Endodermal cell (in vitro differentiated cells): ENCODE measurements at regions not wholly inside any gene's neighbourhood (a gene's known extent, or its start where the extent isn't known, plus 50 kb on each side); places are given as distances from the start of the nearest gene placed in this dataset.

Source experiments
- DNase-seq: peaks from one replicate; pipeline ENCODE4 v3.0.0-alpha.2; 2017
- H3K27ac ChIP-seq: 2 replicates; pipeline ENCODE4 v1.5.1; 2013; ENCODE audit warnings: mild to moderate bottlenecking, low read depth, low read length, moderate library complexity
- H3K27me3 ChIP-seq: 2 replicates; pipeline ENCODE4 v1.6.1; 2013; ENCODE audit warnings: mild to moderate bottlenecking, low read length, moderate library complexity; ENCODE audit not compliant: insufficient read depth, control insufficient read depth, poor library complexity, severe bottlenecking
- H3K36me3 ChIP-seq: 2 replicates; pipeline ENCODE4 v1.7.0; 2013; ENCODE audit warnings: mild to moderate bottlenecking, low read length, moderate library complexity; ENCODE audit not compliant: control insufficient read depth, insufficient read depth
- H3K4me1 ChIP-seq: one replicate; pipeline ENCODE4 v1.7.0; 2013; ENCODE audit warnings: low read length; ENCODE audit not compliant: control insufficient read depth, insufficient read depth
- H3K4me3 ChIP-seq: 2 replicates; pipeline ENCODE4 v1.5.1; 2013; ENCODE audit warnings: mild to moderate bottlenecking, low read length, moderate library complexity
- H3K9ac ChIP-seq: 2 replicates; pipeline ENCODE4 v1.6.1; 2013; ENCODE audit warnings: mild to moderate bottlenecking, low read length, moderate library complexity; ENCODE audit not compliant: poor library complexity, severe bottlenecking; ENCODE audit errors: extremely low read depth
- H3K9me3 ChIP-seq: 2 replicates; pipeline ENCODE4 v1.6.1; 2013; ENCODE audit warnings: mild to moderate bottlenecking, low read length, moderate library complexity; ENCODE audit not compliant: control insufficient read depth
- H3K27ac Mint-ChIP-seq: 2 replicates; pipeline ENCODE4 v1.8.0; 2020; ENCODE audit warnings: mixed read lengths
- H3K27me3 Mint-ChIP-seq: 2 replicates; pipeline ENCODE4 v1.8.0; 2021; ENCODE audit warnings: mild to moderate bottlenecking, mixed read lengths; ENCODE audit not compliant: insufficient read depth
- H3K36me3 Mint-ChIP-seq: 2 replicates; pipeline ENCODE4 v1.8.0; 2020; ENCODE audit warnings: low read depth, mixed read lengths
- H3K4me1 Mint-ChIP-seq: 2 replicates; pipeline ENCODE4 v1.8.0; 2020; ENCODE audit warnings: mixed read lengths
- H3K4me3 Mint-ChIP-seq: 2 replicates; pipeline ENCODE4 v1.8.0; 2020; ENCODE audit warnings: mild to moderate bottlenecking, moderate library complexity, mixed read lengths
- H3K9me3 Mint-ChIP-seq: 2 replicates; pipeline ENCODE4 v1.8.0; 2020; ENCODE audit warnings: mild to moderate bottlenecking, mixed read lengths
- CTCF ChIP-seq: fragments of 200-600 bp; sonication (generic); conservative IDR thresholded peaks from 2 replicates; pipeline ENCODE4 v1.5.0; 2021; ENCODE audit warnings: antibody characterized with exemption, mild to moderate bottlenecking
- WGBS, 2 experiments: methylation state at CpG; one replicate each; pipeline versions ENCODE4 v1.1.5 to v1.1.7; 2013; ENCODE audit warnings: missing lambda C conversion rate in 2 of 2, mixed read lengths in 1 of 2; ENCODE audit not compliant: insufficient coverage in 1 of 2, insufficient read length in 1 of 2; 5-methylcytosine and 5-hydroxymethylcytosine counted together

GRCh38 chrX:42398967-42399631 is 378.9 kb downstream of the PPP1R2C start:
- no peak overlapping the region for H3K9ac ChIP-seq
- peaks cover 10% of the 10 kb centered on the region for H3K27me3 Mint-ChIP-seq
- DNase-seq = no peak
- peaks cover 11% of the 10 kb centered on the region for H3K4me1 Mint-ChIP-seq
- H3K36me3 ChIP-seq = no peaks in the 10 kb centered on the region
- 78 to 92% methylated on average over 3 to 8 of the region's 8 CpGs for WGBS, 2 experiments
- H3K4me1 ChIP-seq = peaks cover 4% of the 10 kb centered on the region
- no peak overlapping the region for H3K4me3 Mint-ChIP-seq
- H3K9me3 Mint-ChIP-seq = peaks cover 62% of the 10 kb centered on the region
- H3K9me3 ChIP-seq = peaks cover 23% of the 10 kb centered on the region
- H3K27me3 ChIP-seq = no peaks in the 10 kb centered on the region
- no peak overlapping the region for H3K27ac Mint-ChIP-seq
- H3K27ac ChIP-seq = no peak overlapping the region
- TF ChIP-seq CTCF = no peak
- H3K36me3 Mint-ChIP-seq = peaks cover 3% of the 10 kb centered on the region
- H3K4me3 ChIP-seq = no peak overlapping the region

- no peak overlapping the region for H3K4me3 Mint-ChIP-seq
- no peaks in the 10 kb centered on the region for H3K27me3 Mint-ChIP-seq
- peaks cover 13% of the 10 kb centered on the region for H3K9me3 ChIP-seq
- no peaks in the 10 kb centered on the region for H3K36me3 ChIP-seq
- no peak for TF ChIP-seq CTCF
- DNase-seq = no peak
- WGBS, 2 experiments = 95% methylated on average over 4 of the region's 4 CpGs; no CpG with 5 or more reads in 1 of the 2 experiments
- peaks cover 4% of the 10 kb centered on the region for H3K4me1 ChIP-seq
- no peak overlapping the region for H3K4me3 ChIP-seq
- H3K4me1 Mint-ChIP-seq = peaks cover 11% of the 10 kb centered on the region
- H3K27ac ChIP-seq = no peak overlapping the region
- H3K9ac ChIP-seq = no peak overlapping the region
- no peaks in the 10 kb centered on the region for H3K27me3 ChIP-seq
- H3K27ac Mint-ChIP-seq = no peak overlapping the region
- peaks cover 3% of the 10 kb centered on the region for H3K36me3 Mint-ChIP-seq
- H3K9me3 Mint-ChIP-seq = peaks cover 38% of the 10 kb centered on the region
Measured at GRCh38 chrX:42396136-42396535, 381.8 kb downstream of the PPP1R2C start.

- Mint-ChIP-seq H3K36me3 (peaks cover 2% of the 10 kb centered on the region), H3K27ac (no peak overlapping the region), H3K9me3 (peaks cover 32% of the 10 kb centered on the region), H3K27me3 (no peaks in the 10 kb centered on the region), H3K4me3 (no peak overlapping the region), H3K4me1 (no peaks in the 10 kb centered on the region)
- H3K4me1 ChIP-seq = no peaks in the 10 kb centered on the region
- no peak overlapping the region for H3K27ac ChIP-seq
- H3K4me3 ChIP-seq = no peak overlapping the region
- peaks cover 10% of the 10 kb centered on the region for H3K9me3 ChIP-seq
- no CpG with 5 or more reads among the region's 1 CpG for WGBS, 2 experiments
- H3K36me3 ChIP-seq = no peaks in the 10 kb centered on the region
- H3K9ac ChIP-seq = no peak overlapping the region
- TF ChIP-seq CTCF = no peak
- no peak for DNase-seq
- H3K27me3 ChIP-seq = no peaks in the 10 kb centered on the region
Measured at GRCh38 chrX:42392846-42393245, 385.1 kb downstream of the PPP1R2C start.
